GM19395 (cell line): ENCODE measurements at regions not wholly inside any gene's neighbourhood (a gene's known extent, or its start where the extent isn't known, plus 50 kb on each side); places are given as distances from the start of the nearest gene placed in this dataset.

Experiments
- ATAC-seq: cut with Tn5 transposase; IDR thresholded peaks from one replicate; pipeline ENCODE4 v1.9.1; 2021; ENCODE audit warnings: mild to moderate bottlenecking, moderate library complexity; ENCODE audit not compliant: unreplicated experiment

DNA sequence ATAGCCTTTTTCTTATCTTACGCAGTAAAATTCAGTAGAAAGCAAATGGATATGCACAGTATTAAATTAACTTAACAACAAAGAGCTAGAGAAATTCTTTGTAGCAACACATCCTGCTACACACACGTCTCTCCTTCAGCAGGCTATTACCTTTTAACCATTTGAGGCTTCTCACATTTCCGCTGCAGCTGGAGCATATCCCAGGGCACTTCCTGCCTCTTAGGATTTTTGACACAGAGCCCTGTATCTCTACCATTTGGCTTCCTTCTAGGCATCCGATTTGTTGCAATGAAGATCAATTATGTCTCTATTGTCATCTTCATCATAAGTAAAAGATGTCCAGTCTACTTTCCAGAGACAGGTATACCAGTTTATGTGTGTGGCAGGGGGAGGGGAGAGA lies 292.4 kb upstream of the CBLB start:
- no peak for ATAC-seq

DNA sequence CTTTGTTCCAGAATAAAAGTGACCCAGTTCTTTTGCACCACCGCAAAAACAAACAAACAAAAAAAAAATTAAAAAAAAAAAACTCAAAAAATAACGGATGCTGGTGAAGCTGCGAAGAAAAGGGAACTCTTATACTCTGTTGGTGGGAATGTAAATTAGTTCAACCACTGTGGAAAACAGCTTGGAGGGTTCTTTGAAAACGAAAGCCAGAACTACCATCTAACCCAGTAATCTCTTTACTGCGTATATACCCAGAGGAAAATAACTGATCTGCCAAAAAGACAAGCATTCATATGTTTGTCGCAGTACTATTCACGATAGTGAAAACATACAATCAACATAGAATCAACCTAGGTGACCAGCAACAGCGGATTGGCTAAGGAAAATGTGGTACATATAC lies 298.9 kb upstream of the CBLB start:
- ATAC-seq: no peak

DNA sequence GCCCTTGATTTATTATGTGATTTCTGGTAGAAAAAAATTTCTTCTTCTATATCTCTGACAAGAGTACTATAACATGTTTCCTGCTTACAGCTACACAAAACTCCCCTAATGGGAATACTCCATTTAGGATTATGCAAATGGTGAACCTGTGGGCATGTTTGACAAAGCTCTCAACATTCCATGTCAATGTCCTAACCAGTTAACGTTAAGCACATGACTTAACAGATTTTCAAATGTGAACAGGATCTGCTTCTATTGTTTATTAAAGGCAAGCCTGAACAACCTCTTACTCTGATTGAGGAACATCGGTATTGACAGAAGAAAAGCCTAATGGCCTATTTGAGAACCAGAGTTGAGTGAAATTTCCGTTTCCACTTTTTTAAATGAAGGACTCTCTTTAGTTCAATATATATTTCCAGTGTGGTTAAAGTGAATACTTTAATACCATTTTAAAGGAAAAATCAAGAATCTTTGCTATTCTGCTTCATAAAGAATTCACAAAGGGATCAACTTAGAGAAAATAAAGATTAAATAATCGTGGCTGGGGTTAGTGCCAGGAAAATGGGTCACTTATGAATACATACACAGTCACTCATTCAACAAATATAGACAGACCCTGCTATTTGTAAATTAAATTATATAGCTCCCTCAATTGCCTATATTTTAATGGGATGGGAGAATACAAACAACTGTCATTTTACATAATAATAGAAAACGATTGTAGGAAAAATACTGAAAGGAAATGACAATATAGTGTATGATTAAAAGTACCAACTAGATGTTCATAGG lies 300.3 kb upstream of the CBLB start:
- no peak for ATAC-seq

DNA sequence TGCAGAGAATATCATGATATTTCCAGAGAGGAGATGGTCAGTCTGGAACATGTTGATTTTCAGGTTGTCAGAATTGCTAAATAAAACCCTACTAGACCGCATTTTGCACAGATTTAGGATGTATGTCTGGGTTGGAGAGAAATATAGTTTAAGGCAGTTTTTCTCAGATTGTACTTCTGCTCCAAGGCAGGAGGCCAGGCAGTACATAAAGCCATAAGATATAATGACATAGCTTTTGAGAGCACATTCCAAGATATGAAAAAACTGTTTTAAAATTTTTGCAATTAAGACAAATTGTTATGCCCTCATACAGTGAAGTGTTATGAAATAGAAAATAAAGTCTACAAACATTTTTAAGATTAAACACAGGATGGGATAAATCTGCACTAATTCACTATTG lies 301.8 kb upstream of the CBLB start:
- no peak for ATAC-seq

DNA sequence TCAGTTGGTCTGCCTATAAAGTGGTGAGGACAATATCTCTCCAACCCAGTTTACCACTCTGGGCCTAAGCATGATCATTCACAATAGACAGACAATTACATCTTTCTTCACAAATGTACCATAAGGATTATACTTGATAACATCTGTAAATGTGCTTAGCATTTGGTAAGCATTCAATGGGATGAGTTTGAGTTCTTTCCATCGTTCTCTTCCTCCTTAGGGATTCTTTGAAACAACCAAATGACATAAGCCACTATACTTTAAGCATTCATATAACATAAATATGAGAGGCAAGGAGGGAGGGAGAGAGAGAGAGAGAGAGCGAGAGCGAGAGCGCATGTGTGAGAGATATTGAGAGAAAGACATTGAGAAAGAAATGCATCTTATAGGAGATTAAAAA lies 303.3 kb upstream of the CBLB start:
- ATAC-seq: no peak

DNA sequence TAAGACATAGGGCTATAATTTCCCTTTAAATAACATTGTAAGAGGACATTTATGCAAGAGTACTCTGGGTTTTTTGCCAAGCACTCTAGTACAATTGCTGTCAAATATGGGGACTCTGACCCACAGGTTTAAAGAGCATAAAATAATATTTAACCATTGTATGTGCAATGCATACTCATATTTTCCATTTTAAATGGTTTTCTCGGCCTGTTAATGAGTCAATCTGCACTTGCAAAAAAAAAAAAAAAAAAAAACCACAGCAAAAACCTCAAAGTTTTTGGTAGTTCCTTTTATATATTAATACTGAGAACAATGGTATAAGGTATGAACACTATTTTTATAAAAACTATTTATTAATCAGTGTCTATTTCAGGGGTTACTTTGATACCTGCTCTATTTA lies 304.0 kb upstream of the CBLB start:
- peak; percentile 60 for ATAC-seq

DNA sequence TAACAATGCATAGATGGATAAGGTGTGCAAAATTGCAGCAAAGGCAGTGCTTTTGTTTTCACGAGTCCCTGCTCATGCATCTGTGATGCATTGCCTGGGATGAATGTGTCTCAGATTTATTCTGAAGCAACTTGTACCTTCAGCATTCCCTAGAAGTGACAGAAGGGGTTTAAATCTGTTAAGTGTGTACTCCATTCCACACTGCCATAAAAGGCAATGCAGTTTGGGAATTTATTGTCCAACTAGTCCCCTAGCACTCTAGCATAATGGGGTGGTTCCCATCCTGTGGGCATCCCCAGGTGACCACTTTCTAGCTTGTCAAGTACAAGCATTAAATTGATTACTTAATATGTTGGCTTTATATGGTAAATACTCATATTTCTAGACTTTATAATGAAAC lies 306.5 kb upstream of the CBLB start:
- ATAC-seq: no peak

DNA sequence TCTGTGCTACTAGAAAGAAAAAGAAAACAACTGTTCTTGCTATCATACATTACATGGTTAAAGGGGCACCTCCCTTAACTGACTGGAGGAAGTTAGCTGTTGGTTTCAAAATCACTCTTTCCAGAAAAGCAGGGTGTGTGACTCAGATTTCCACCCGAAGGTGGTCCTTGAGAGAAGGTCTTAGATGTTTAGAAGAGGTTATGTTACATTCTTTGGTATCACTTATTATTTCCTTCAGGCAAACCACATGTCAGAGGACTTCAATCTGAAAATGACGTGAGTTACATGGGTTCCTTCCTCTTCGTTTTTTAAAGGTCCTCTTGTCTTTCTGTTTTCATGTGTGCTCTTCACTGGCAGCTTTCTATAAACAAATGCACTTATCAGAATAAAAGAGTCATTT lies 307.9 kb upstream of the CBLB start:
- peak; percentile 93 for ATAC-seq

DNA sequence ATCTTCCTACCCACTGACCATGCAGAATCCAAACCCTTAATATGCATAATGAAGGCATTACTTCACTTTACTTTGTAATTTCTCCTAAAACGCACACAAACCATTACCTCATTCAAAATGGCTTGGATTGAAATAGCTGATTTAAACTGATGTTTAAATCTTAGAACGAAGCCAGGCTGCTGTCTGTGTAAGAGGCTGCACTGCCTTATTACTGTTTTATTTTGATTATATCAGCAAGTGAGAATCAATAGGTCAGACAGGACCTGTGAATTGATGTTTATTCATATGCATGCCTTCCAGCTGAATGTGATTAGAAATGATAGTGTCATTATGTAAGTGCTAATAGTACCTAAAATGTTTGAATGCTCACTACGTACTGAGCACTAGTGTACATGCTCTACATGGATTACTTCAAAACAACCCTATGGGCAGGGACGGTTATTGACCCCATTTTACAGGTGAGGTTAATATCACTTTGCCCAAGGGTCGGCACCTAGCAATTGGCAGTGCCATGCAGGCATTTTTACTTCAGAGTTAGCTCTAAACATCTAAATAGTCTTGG lies 314.2 kb upstream of the CBLB start:
- no peak for ATAC-seq

DNA sequence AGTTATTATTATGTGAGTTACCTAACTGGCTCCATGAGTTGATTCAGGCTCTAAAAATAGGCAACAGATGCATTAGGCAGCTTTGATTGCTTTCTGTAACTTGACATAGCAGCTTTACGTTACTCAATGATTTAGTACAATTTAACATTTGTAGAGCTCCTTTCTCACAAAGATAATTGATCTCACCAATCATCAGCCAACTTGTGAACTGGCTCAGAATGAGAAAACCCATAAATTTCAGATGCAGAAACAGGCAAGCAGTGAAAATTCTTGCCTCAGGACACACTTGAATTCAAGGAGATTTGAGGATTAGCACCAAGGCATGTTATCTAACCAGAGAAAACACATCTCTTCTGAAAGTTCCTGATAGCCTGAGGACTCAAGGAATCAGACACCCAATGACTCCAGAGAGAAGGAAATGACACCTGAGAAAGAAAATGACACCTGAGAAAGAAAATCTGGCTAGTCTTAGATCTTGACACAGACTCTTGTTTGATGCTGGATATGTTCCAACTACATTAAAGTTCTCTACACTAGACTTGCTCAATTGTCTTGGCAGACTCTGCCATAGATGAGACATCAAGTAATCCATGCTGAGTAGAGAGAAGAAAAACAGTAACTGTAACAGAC lies 315.1 kb upstream of the CBLB start:
- ATAC-seq: peak; percentile 43

DNA sequence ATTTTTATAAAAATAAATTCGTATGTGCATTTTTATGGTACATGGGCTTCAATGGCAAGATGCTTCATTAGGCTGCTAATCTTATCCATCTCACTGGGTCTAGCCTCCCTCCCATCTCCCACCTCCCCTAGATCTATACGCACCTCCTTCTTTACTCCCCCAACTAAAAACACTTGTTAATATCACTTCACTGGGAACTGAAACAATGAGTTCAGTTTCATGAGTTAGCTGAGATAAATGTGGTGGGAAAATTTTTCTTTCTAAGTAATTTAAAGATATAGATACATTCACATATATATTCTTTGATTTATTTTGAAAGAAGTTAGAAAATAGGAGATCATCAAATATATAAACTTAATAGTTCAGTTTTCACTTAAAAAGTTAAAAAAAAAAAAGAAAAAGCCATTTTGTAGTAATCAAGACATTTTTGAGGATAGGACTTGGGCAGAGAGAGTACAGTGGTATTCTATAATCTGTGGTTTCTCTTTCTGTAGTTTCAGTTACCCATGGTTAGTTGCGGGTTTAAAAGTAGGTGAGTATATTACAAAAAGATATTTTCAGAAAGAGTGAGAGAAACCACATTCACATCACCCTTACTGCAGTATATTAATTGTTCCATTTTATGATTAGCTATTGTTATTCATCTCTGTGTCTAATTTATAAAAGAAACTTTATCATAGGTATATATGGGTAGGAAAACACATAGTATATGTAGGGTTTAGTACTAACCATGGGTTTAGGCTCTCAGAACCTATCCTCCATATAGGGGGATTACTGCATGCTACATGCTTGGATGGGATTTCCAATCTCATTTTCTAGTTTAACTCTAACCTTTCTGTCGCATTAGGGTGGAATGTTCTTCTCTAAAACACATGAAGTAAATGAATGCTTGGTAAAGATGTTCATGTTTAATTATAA lies 316.0 kb upstream of the CBLB start:
- ATAC-seq: peak; percentile 94

DNA sequence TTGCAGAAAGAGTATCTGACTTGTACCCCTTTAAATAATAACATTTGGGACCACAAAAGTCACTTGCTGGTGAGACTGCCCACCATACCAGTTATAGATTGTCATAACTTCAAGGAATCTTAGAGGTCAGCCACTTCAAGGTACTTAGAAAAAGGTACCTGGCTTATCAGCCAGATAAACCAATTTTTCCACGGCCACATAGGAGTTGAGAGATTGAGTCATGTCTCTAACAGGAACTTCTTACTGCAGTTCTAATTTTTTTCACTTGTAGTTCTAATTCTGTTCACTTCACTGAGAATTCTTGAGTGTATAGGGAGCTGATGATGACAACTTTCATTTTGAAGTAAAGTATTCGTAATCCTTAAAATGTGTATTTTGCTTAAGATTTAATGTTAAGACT lies 317.1 kb upstream of the CBLB start:
- no peak for ATAC-seq

DNA sequence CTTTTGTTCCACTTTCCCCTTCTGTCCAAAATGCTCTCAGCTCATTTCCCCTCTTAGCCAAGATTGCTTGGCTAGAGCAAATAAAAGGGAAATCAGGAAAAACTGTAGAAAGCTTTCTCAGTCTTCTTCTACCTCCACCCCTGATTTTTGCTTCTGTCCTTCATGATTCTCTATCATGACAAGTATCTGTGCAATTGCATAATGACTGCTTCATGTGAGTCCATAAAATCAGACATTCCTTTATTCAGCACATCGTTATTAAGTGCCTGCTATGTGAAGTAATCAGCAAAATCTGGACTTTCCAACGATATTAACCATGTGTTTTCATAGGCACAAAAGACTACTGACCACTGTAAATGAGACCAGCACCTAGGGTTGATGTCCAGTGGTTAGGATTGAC lies 321.5 kb upstream of the CBLB start:
- no peak for ATAC-seq

DNA sequence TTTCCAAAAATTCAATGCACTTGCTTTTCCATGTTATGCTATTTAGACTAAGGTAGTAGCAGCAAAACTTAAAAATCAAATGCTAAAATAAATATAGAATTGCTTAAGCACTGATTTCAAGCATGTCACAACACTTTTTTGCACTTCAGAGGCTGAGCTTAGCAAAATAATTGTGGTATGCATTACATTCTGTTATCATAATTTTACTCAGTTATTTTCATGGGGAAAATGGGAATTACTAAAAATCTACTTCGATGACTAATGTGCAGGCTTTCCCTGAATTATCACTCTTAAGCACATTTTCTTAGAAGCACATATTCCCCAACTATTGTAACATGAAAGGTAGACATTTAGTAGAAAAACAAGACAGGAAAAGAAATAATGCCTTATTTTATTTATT lies 322.4 kb upstream of the CBLB start:
- no peak for ATAC-seq

DNA sequence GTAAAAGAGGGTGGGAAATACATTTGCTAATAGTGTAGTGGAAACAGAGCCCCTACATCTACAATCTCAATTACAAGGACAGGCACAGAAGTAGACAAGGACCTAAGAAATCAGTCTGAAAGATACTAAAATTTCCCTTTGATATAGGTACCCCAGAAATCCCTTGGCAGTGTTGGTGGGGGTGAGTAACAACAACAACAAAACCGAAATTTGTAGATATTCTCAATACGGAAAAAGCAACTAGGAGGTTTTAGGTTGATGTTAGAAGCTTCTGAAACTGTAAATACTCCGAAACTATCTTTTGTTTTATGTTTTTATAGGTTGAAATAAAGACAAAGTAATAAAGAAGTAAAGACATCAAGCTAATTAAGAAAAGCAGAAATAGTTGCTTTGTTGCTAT lies 323.1 kb upstream of the CBLB start:
- no peak for ATAC-seq

DNA sequence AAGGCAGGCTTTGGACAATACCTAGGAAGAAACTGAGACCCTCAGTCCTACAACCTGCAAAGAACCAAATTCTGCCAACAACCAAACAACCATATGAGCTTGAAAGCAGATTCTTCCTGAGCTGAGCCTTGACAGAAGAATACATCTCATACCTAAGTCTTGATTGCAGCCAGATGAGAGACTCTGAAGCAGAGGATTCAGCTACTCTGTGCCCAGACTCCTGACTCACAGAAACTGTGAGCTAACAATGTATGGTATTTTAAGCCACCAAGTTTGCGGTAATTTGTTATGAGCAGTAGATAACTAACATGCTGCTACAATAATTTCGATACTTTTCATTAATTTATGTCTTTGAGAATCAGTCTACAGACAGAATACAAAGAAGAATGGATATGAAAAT lies 325.1 kb upstream of the CBLB start:
- ATAC-seq: no peak

DNA sequence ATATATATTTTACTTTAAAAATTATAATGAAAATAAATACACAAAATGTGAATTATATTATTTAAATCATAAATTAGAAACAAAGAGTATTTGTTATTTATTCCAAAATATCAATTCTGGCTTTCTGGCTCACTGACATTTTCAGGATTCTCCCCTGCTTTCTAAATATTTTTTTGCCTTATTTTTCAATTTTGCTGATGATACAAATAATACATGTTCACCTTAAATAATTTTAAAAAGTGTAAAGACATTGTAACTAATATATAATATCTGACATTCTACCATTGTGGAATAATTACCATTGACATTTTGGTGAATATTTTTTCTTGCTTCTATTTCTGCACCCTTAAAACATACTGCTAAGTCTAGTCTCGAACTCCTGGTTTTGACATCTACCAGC lies 325.9 kb upstream of the CBLB start:
- no peak for ATAC-seq

DNA sequence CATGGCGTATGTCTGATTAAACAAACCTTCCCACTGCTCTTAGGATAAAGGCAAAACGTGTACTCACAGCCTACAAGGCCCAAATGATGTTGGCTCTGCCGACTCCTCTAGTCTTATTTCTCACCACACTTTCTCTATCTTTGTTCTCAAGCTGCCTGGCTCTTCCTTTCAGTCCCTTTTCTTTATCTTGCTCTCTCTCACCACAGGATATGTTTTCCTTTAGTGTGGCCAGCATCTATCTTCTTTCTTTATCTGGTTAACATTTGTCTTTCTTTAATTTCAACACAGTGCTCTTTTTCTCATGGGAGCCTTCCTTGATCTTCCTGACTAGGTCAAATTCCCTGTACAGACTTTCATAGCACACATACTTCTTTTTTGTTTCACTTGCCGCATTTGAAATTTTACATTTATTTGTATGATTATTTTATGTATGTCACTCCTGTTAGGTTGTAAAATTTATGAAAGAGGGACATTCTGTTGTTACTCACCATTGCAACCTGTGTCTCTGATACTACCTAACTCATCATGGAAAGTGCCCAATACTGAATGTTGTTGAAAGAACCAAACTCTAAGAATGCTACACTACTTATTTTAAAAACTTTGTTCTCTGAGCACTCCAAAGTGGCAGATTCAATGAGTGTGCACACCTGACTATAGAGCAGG lies 328.9 kb upstream of the CBLB start:
- no peak for ATAC-seq

DNA sequence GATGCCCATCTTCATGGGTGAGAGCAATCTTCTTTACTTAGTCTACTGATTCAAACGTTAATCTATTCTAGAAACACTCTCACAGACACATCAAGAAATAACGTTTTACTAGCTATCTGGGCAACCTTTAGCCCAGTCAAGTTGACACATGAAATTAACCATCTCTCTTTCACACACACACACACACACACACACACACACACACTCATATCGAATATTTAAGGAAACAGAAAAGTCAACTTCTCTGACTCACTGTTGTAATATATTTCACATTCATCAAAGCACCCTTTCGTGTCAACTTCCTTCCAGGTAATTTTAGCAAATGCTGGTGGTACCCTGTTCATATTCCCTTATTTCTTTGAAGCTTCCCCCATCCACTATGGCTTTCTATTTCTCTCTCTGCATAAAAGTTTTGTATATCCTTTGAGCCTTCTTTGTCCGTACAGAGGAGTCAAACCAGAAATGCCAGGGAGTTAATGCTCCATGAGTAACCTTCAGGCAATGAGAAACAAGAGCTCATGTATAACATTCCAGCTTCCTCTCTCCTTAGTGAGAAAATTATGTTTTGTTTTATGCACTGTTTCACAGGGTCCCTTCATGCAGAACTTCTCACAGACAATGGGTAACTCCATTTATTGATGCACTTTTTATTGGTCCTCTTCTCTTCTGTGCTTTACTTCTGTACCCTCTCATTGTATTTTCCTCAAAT lies 335.5 kb upstream of the CBLB start:
- ATAC-seq: no peak

DNA sequence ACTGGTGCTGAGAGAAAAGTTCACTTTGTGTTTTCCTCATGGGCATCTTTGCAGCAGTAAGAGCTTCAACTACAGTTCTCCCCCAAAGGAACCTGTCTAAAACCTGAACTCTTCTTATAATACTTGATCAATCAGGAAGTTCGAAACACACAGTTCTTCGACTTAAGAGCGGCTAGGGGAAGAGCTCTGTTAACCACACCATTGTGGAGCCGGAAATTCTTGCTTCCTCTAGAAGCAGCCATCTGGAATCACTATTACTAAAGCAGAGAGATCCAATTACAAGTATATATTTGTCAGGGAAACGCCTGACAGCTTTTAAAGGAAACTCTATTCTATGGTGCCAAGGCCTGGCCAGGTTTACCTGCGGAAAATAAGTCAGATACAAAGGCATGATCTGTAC lies 337.3 kb upstream of the CBLB start:
- ATAC-seq: peak; percentile 92
